HL-60 (cell line): ENCODE measurements at regions not wholly inside any gene's neighbourhood (a gene's known extent, or its start where the extent isn't known, plus 50 kb on each side); places are given as distances from the start of the nearest gene placed in this dataset.

Experiments used
- CTCF ChIP-seq: IDR thresholded peaks from one replicate; pipeline ENCODE4 v1.5.1; 2011; ENCODE audit warnings: low read length, control low read depth, inconsistent platforms; ENCODE audit not compliant: insufficient read depth
- GABPA ChIP-seq: IDR thresholded peaks from 2 replicates; pipeline ENCODE4 v1.6.1; 2012; ENCODE audit warnings: low read depth
- POLR2AphosphoS5 ChIP-seq: IDR thresholded peaks from 2 replicates; pipeline ENCODE4 v1.6.1; 2012; ENCODE audit warnings: low read depth
- REST ChIP-seq: IDR thresholded peaks from 2 replicates; pipeline ENCODE4 v1.6.1; 2012; ENCODE audit warnings: low read depth; ENCODE audit not compliant: insufficient replicate concordance

GRCh38 chr1:29779146-29779545 lies 542.8 kb downstream of the PTPRU start:
- no peak for TF ChIP-seq CTCF
- no peak for TF ChIP-seq POLR2AphosphoS5
- TF ChIP-seq GABPA: no peak
- TF ChIP-seq REST: no peak
